Hepatocyte (in vitro differentiated cells): ENCODE measurements at regions not wholly inside any gene's neighbourhood (a gene's known extent, or its start where the extent isn't known, plus 50 kb on each side); places are given as distances from the start of the nearest gene placed in this dataset.

ENCODE experiments used
- DNase-seq: peaks from one replicate; pipeline ENCODE4 v3.0.0-alpha.2; 2016; ENCODE audit warnings: low spot score
- H2AFZ ChIP-seq: fragments of 200-600 bp; sonication (generic); 2 replicates; pipeline ENCODE4 v1.6.0; 2016; ENCODE audit warnings: antibody characterized with exemption, mild to moderate bottlenecking
- H3K27ac ChIP-seq: fragments of 200-600 bp; sonication (generic); 2 replicates; pipeline ENCODE4 v1.5.1; 2016; ENCODE audit warnings: mild to moderate bottlenecking
- H3K27me3 ChIP-seq: fragments of 200-600 bp; sonication (generic); 2 replicates; pipeline ENCODE4 v1.6.1; 2016
- H3K36me3 ChIP-seq: fragments of 200-600 bp; sonication (generic); replicated peaks from 2 replicates; pipeline ENCODE4 v1.5.1; 2016; ENCODE audit warnings: low read depth; ENCODE audit not compliant: insufficient read depth
- H3K4me1 ChIP-seq: fragments of 200-600 bp; sonication (generic); 2 replicates; pipeline ENCODE4 v1.5.1; 2016; ENCODE audit warnings: mild to moderate bottlenecking, moderate library complexity; ENCODE audit not compliant: insufficient read depth
- H3K4me2 ChIP-seq: fragments of 200-600 bp; sonication (generic); 2 replicates; pipeline ENCODE4 v1.6.0; 2016
- H3K4me3 ChIP-seq: fragments of 200-600 bp; sonication (generic); 2 replicates; pipeline ENCODE4 v1.5.1; 2016; ENCODE audit warnings: mild to moderate bottlenecking
- H3K79me2 ChIP-seq: fragments of 200-600 bp; sonication (generic); 2 replicates; pipeline ENCODE4 v1.6.0; 2017; ENCODE audit warnings: mild to moderate bottlenecking
- H3K9me2 ChIP-seq: fragments of 200-600 bp; sonication (generic); replicated peaks from 2 replicates; pipeline ENCODE4 v1.6.0; 2017; ENCODE audit warnings: mild to moderate bottlenecking; ENCODE audit not compliant: insufficient read depth
- H3K9me3 ChIP-seq: fragments of 200-600 bp; sonication (generic); 2 replicates; pipeline ENCODE4 v1.5.1; 2016; ENCODE audit warnings: low read depth, mild to moderate bottlenecking
- H4K20me1 ChIP-seq: fragments of 200-600 bp; sonication (generic); 2 replicates; pipeline ENCODE4 v1.6.0; 2016; ENCODE audit warnings: mild to moderate bottlenecking; ENCODE audit not compliant: insufficient read depth, poor library complexity, severe bottlenecking
- CTCF ChIP-seq: fragments of 200-600 bp; sonication (generic); IDR thresholded peaks from 2 replicates; pipeline ENCODE4 v1.5.1; 2016; ENCODE audit warnings: antibody characterized with exemption, mild to moderate bottlenecking; ENCODE audit not compliant: poor library complexity
- EZH2 ChIP-seq: fragments of 200-600 bp; sonication (generic); IDR thresholded peaks from 2 replicates; pipeline ENCODE4 v1.6.1; 2016; ENCODE audit warnings: antibody characterized with exemption, mild to moderate bottlenecking, borderline replicate concordance
- EZH2phosphoT487 ChIP-seq: fragments of 200-600 bp; sonication (generic); IDR thresholded peaks from one replicate; pipeline ENCODE4 v1.6.1; 2018; ENCODE audit warnings: antibody characterized with exemption, mild to moderate bottlenecking, low read depth, moderate library complexity; ENCODE audit not compliant: unreplicated experiment, severe bottlenecking
- WGBS: methylation state at CpG from one replicate; pipeline ENCODE4 v1.1.6; 2016; ENCODE audit warnings: low lambda C conversion rate; ENCODE audit errors: missing lambda C conversion rate; 5-methylcytosine and 5-hydroxymethylcytosine counted together

- no peaks in the 10 kb centered on the region for H3K27me3 ChIP-seq
- peaks cover 67% of the 10 kb centered on the region for H3K79me2 ChIP-seq
- no peaks in the 10 kb centered on the region for H3K9me2 ChIP-seq
- TF ChIP-seq EZH2 (no peak), EZH2phosphoT487 (no peak), CTCF (no peak)
- H4K20me1 ChIP-seq: peaks cover 10% of the 10 kb centered on the region
- no peak overlapping the region for H3K4me2 ChIP-seq
- H3K9me3 ChIP-seq: no peaks in the 10 kb centered on the region
- no peak for DNase-seq
- H2AFZ ChIP-seq: no peak overlapping the region
- no peak overlapping the region for H3K27ac ChIP-seq
- H3K4me1 ChIP-seq: no peaks in the 10 kb centered on the region
- H3K4me3 ChIP-seq: no peak overlapping the region
- H3K36me3 ChIP-seq: no peaks in the 10 kb centered on the region
Measured at GRCh38 chr4:37503261-37503660, 182.9 kb downstream of the RELL1 start.

GRCh38 chr4:37502070-37502469 is 184.1 kb downstream of the RELL1 start:
- no peaks in the 10 kb centered on the region for H3K36me3 ChIP-seq
- no peak overlapping the region for H3K4me2 ChIP-seq
- no peaks in the 10 kb centered on the region for H3K9me3 ChIP-seq
- no peak overlapping the region for H2AFZ ChIP-seq
- peaks cover 61% of the 10 kb centered on the region for H3K79me2 ChIP-seq
- no peaks in the 10 kb centered on the region for H3K9me2 ChIP-seq
- no peak for DNase-seq
- TF ChIP-seq EZH2phosphoT487: no peak
- no peak for TF ChIP-seq EZH2
- no peak for TF ChIP-seq CTCF
- H3K27me3 ChIP-seq: no peaks in the 10 kb centered on the region
- no peak overlapping the region for H3K27ac ChIP-seq
- WGBS: 95% methylated on average over 8 of the region's 8 CpGs
- peaks cover 8% of the 10 kb centered on the region for H4K20me1 ChIP-seq
- H3K4me1 ChIP-seq: no peaks in the 10 kb centered on the region
- no peak overlapping the region for H3K4me3 ChIP-seq
